ENCODE measurements at regions not wholly inside any gene's neighbourhood (a gene's known extent, or its start where the extent isn't known, plus 50 kb on each side); places are given as distances from the start of the nearest gene placed in this dataset.
A peak's percentile ranks its signal among the peaks of the same experiment; 100 is the strongest.

GRCh38 chr7:26500749-26501352 is 209.2 kb downstream of the SNX10 start:
- no peaks in the 10 kb centered on the region for H3K36me3 ChIP-seq
- H3F3A ChIP-seq (ENCODE audit: low read depth): no peaks in the 10 kb centered on the region
- H3K4me2 ChIP-seq: no peak overlapping the region
- no peaks in the 10 kb centered on the region for H3K36me3 Mint-ChIP-seq
- no peaks in the 10 kb centered on the region for H3K27me3 ChIP-seq
- H4K20me1 ChIP-seq (ENCODE audit: low read depth): no peaks in the 10 kb centered on the region
- peaks cover 11% of the 10 kb centered on the region for H3K27me3 Mint-ChIP-seq (ENCODE audit: insufficient read depth, low read depth)
- no peaks in the 10 kb centered on the region for H3K4me1 ChIP-seq
- no peak overlapping the region for H3K4me3 ChIP-seq
- H3K79me2 ChIP-seq (ENCODE audit: low read depth): no peaks in the 10 kb centered on the region
- H2AFZ ChIP-seq (replicated peaks): no peak overlapping the region
- H3K9me3 Mint-ChIP-seq: no peaks in the 10 kb centered on the region
- no peaks in the 10 kb centered on the region for H3K9me3 ChIP-seq (ENCODE audit: low read depth)
- TF ChIP-seq EZH2 (IDR thresholded peaks at IDR 0.05): no peak
- TF ChIP-seq, protein P1, sequence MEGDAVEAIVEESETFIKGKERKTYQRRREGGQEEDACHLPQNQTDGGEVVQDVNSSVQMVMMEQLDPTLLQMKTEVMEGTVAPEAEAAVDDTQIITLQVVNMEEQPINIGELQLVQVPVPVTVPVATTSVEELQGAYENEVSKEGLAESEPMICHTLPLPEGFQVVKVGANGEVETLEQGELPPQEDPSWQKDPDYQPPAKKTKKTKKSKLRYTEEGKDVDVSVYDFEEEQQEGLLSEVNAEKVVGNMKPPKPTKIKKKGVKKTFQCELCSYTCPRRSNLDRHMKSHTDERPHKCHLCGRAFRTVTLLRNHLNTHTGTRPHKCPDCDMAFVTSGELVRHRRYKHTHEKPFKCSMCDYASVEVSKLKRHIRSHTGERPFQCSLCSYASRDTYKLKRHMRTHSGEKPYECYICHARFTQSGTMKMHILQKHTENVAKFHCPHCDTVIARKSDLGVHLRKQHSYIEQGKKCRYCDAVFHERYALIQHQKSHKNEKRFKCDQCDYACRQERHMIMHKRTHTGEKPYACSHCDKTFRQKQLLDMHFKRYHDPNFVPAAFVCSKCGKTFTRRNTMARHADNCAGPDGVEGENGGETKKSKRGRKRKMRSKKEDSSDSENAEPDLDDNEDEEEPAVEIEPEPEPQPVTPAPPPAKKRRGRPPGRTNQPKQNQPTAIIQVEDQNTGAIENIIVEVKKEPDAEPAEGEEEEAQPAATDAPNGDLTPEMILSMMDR (IDR thresholded peaks at IDR 0.05): peak; percentile 79
- H3K4me1 Mint-ChIP-seq: no peaks in the 10 kb centered on the region
- H3K27ac ChIP-seq: no peak overlapping the region
- no peak overlapping the region for H3K9ac ChIP-seq
- no peak overlapping the region for H3K4me3 Mint-ChIP-seq
- no peak overlapping the region for H3K27ac Mint-ChIP-seq
- DNase-seq (ENCODE audit: low spot score): peak; percentile 44

DNA sequence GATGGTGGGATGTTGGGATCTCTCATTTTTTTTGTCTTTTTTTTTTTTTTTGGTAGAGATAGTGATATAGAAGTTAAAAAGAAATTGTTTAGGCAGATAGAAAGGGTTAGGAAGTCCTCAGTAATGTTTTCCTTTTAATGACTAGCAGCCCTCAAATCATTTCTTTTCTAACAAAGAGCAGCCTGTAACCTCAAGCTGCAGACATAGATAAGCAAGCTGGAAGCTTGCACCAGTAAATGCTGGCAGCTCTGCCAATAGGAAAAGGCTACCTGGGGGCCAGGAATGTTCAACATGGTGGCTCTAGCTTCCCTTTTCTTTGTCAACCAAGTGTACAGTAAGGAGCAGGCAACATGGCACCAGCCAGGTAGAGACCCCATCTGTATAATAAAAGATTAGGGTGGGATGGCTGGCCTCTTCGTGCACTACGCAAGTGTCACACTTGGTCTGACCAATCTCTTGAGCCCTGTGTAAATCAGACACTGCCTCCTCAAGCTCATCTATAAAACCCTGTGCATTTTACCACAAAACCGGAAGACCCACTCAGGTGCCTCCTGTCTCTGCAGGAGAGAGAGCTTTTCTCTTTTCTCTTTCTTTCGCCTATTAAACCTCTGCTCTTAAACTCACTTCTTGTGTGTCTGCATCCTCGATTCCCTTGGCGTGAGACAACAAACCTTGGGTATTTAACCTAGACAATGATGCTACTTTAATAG is 212.9 kb downstream of the SNX10 start:
- H3K4me3 Mint-ChIP-seq: no peak overlapping the region
- H3K4me2 ChIP-seq: no peak overlapping the region
- no peaks in the 10 kb centered on the region for H4K20me1 ChIP-seq (ENCODE audit: low read depth)
- H3K27me3 ChIP-seq: no peaks in the 10 kb centered on the region
- no peaks in the 10 kb centered on the region for H3K9me3 Mint-ChIP-seq
- no peaks in the 10 kb centered on the region for H3K36me3 ChIP-seq
- no peak overlapping the region for H3K27ac ChIP-seq
- peaks cover 10% of the 10 kb centered on the region for H3K4me1 ChIP-seq
- no peak for DNase-seq (ENCODE audit: low spot score)
- no peak overlapping the region for H3K9ac ChIP-seq
- no peak overlapping the region for H3K27ac Mint-ChIP-seq
- TF ChIP-seq, protein P1 (IDR thresholded peaks at IDR 0.05): no peak
- TF ChIP-seq EZH2 (IDR thresholded peaks at IDR 0.05) (no peak), EZH2phosphoT487 (IDR thresholded peaks at IDR 0.05) (no peak)
- peaks cover 18% of the 10 kb centered on the region for H3K4me1 Mint-ChIP-seq
- H3K27me3 Mint-ChIP-seq (ENCODE audit: insufficient read depth, low read depth): peaks cover 7% of the 10 kb centered on the region
- H3K36me3 Mint-ChIP-seq: no peaks in the 10 kb centered on the region
- no peak overlapping the region for H3K4me3 ChIP-seq
- no peaks in the 10 kb centered on the region for H3F3A ChIP-seq (ENCODE audit: low read depth)
- no peaks in the 10 kb centered on the region for H3K79me2 ChIP-seq (ENCODE audit: low read depth)
- H3K9me3 ChIP-seq (ENCODE audit: low read depth): no peaks in the 10 kb centered on the region
- no peak overlapping the region for H2AFZ ChIP-seq (replicated peaks)

- Mint-ChIP-seq H3K9me3 (peaks cover 5% of the 10 kb centered on the region), H3K4me3 (no peak overlapping the region), H3K4me1 (peaks cover 18% of the 10 kb centered on the region), H3K27me3 (ENCODE audit: insufficient read depth, low read depth) (peaks cover 5% of the 10 kb centered on the region), H3K27ac (no peak overlapping the region), H3K36me3 (no peaks in the 10 kb centered on the region)
- Histone ChIP-seq H3K4me3 (no peak overlapping the region), H3K9ac (no peak overlapping the region), H3K27me3 (no peaks in the 10 kb centered on the region), H4K20me1 (ENCODE audit: low read depth) (no peaks in the 10 kb centered on the region), H3K4me1 (peaks cover 10% of the 10 kb centered on the region), H3K9me3 (ENCODE audit: low read depth) (no peaks in the 10 kb centered on the region), H3K27ac (no peak overlapping the region), H3K36me3 (no peaks in the 10 kb centered on the region), H3F3A (ENCODE audit: low read depth) (no peaks in the 10 kb centered on the region), H3K79me2 (ENCODE audit: low read depth) (no peaks in the 10 kb centered on the region), H3K4me2 (no peak overlapping the region), H2AFZ (replicated peaks) (no peak overlapping the region)
- no peak for DNase-seq (ENCODE audit: low spot score)
- TF ChIP-seq EZH2phosphoT487 (IDR thresholded peaks at IDR 0.05) (no peak), EZH2 (IDR thresholded peaks at IDR 0.05) (no peak)
- TF ChIP-seq, protein P1 (IDR thresholded peaks at IDR 0.05): no peak
These were observed 214.5 kb downstream of the SNX10 start for GRCh38 chr7:26506196-26506595.

Measured in neural progenitor cell (in vitro differentiated cells).